Transverse colon (tissue), 4 donors: ENCODE measurements at regions not wholly inside any gene's neighbourhood (a gene's known extent, or its start where the extent isn't known, plus 50 kb on each side); places are given as distances from the start of the nearest gene placed in this dataset.

Experiments
- CTCF ChIP-seq, 5 experiments: fragments of 200-600 bp in 3 of 5; fragments of 450-650 bp in 2 of 5; sonication (generic) in 3 of 5; IDR thresholded peaks; 1 replicate in 2 of 5; 2 replicates in 3 of 5; pipeline ENCODE4 v1.5.1; 2016 to 2017; ENCODE audit warnings: antibody characterized with exemption in 5 of 5, inconsistent platforms in 3 of 5, mild to moderate bottlenecking in 2 of 5, moderate library complexity in 1 of 5
- EP300 ChIP-seq: sonication (generic); formaldehyde crosslinking; IDR thresholded peaks from one replicate; pipeline ENCODE4 v1.6.1; 2017; ENCODE audit warnings: antibody characterized with exemption, low read depth
- POLR2A ChIP-seq: fragments of 450-650 bp; IDR thresholded peaks from one replicate; pipeline ENCODE4 v1.6.1; 2016; ENCODE audit warnings: antibody characterized with exemption, mild to moderate bottlenecking, moderate library complexity
- POLR2AphosphoS5 ChIP-seq, 3 donors: sonication (generic); formaldehyde crosslinking; IDR thresholded peaks; one replicate each; pipeline ENCODE4 v1.6.1; 2016; ENCODE audit warnings: antibody characterized with exemption in 3 of 3

DNA sequence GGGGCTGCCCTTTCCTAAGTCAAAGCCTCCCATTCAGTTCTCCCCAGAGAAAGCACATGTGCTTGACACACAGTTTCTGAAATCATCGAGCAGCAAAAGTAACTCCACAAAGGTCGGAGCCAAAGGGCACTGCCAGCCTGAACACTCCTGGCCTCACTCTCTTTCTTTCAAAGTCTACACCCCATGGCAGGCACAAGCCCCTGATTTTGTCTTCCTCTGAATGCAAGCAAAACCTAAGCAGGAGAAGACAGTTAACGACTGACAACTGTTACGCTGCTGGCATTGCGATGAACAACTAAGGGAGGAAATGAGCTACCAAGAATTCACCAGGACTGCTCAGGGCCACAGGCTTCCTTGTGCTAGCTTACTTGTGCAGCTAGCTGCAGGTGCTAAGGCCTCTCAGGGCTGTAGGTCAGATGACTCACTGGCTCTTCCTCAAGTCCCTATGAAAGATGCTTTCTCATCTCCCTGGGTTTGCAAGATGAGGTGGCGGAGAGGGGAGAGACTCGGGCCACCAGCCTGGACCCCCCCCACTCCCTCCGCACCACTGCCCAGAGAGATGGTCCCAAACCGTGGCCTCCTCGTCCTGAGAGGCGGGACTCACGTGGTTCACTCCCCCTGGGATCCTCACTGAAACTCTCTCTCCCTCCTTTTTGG, 208.2 kb downstream of the DLL1 start:
- no peak for TF ChIP-seq CTCF (IDR thresholded peaks at IDR 0.05)
- no peak for TF ChIP-seq POLR2A
- TF ChIP-seq POLR2AphosphoS5 (IDR thresholded peaks at IDR 0.05) = no peak
- no peak for TF ChIP-seq EP300
